Adrenal gland (tissue), 5 donors: ENCODE measurements at regions not wholly inside any gene's neighbourhood (a gene's known extent, or its start where the extent isn't known, plus 50 kb on each side); places are given as distances from the start of the nearest gene placed in this dataset.

Experiments
- POLR2A ChIP-seq, 2 donors: fragments of 450-650 bp; IDR thresholded peaks; one replicate each; pipeline ENCODE4 v1.6.1; 2017; ENCODE audit warnings: antibody characterized with exemption in 2 of 2, mild to moderate bottlenecking in 2 of 2, moderate library complexity in 1 of 2
- TF ChIP-seq, protein P1 (sequence below), 6 experiments: fragments of 450-650 bp in 4 of 6; fragments of 200-600 bp in 2 of 6; sonication (generic) in 1 of 6; IDR thresholded peaks; 1 replicate in 5 of 6; 2 replicates in 1 of 6; pipeline versions ENCODE4 v1.5.1 to v1.8.0; 2016 to 2021; ENCODE audit warnings: antibody characterized with exemption in 6 of 6, mild to moderate bottlenecking in 2 of 6, moderate library complexity in 1 of 6
- donor health status: DM: no; HTN: no; CAD: no.

- TF ChIP-seq, protein P1, sequence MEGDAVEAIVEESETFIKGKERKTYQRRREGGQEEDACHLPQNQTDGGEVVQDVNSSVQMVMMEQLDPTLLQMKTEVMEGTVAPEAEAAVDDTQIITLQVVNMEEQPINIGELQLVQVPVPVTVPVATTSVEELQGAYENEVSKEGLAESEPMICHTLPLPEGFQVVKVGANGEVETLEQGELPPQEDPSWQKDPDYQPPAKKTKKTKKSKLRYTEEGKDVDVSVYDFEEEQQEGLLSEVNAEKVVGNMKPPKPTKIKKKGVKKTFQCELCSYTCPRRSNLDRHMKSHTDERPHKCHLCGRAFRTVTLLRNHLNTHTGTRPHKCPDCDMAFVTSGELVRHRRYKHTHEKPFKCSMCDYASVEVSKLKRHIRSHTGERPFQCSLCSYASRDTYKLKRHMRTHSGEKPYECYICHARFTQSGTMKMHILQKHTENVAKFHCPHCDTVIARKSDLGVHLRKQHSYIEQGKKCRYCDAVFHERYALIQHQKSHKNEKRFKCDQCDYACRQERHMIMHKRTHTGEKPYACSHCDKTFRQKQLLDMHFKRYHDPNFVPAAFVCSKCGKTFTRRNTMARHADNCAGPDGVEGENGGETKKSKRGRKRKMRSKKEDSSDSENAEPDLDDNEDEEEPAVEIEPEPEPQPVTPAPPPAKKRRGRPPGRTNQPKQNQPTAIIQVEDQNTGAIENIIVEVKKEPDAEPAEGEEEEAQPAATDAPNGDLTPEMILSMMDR (IDR thresholded peaks at IDR 0.05): no peak
- TF ChIP-seq POLR2A (IDR thresholded peaks at IDR 0.05): no peak
Measured at GRCh38 chr14:96959992-96960391, 162.8 kb downstream of the VRK1 start.
